Astrocyte of the spinal cord (primary cell): ENCODE measurements at regions not wholly inside any gene's neighbourhood (a gene's known extent, or its start where the extent isn't known, plus 50 kb on each side); places are given as distances from the start of the nearest gene placed in this dataset.
A peak's percentile ranks its signal among the peaks of the same experiment; 100 is the strongest.

Experiments
- DNase-seq: peaks from one replicate; pipeline ENCODE4 v3.0.0; 2011; ENCODE audit warnings: low read depth, low spot score
- H3K4me3 ChIP-seq: 2 replicates; pipeline ENCODE4 v1.5.1; 2011; ENCODE audit warnings: low read depth, mild to moderate bottlenecking, low read length, moderate library complexity
- in situ Hi-C: cut with HindIII; loops from 2 replicates; pipeline ENCODE4 v1.10.0; 2017; ENCODE audit warnings: low sequenced_read_pairs
- TF ChIP-seq, protein P1 (sequence below): IDR thresholded peaks from 2 replicates; pipeline ENCODE4 v1.5.1; 2012; ENCODE audit warnings: low read depth, mild to moderate bottlenecking, low read length, inconsistent platforms

- no peak overlapping the region for H3K4me3 ChIP-seq
- TF ChIP-seq, protein P1, sequence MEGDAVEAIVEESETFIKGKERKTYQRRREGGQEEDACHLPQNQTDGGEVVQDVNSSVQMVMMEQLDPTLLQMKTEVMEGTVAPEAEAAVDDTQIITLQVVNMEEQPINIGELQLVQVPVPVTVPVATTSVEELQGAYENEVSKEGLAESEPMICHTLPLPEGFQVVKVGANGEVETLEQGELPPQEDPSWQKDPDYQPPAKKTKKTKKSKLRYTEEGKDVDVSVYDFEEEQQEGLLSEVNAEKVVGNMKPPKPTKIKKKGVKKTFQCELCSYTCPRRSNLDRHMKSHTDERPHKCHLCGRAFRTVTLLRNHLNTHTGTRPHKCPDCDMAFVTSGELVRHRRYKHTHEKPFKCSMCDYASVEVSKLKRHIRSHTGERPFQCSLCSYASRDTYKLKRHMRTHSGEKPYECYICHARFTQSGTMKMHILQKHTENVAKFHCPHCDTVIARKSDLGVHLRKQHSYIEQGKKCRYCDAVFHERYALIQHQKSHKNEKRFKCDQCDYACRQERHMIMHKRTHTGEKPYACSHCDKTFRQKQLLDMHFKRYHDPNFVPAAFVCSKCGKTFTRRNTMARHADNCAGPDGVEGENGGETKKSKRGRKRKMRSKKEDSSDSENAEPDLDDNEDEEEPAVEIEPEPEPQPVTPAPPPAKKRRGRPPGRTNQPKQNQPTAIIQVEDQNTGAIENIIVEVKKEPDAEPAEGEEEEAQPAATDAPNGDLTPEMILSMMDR, result no peak
- no peak for DNase-seq
- in situ Hi-C loops, result no loop called here
Observed at GRCh38 chr2:40507432-40507831, 55.5 kb upstream of the SLC8A1 start.

DNA sequence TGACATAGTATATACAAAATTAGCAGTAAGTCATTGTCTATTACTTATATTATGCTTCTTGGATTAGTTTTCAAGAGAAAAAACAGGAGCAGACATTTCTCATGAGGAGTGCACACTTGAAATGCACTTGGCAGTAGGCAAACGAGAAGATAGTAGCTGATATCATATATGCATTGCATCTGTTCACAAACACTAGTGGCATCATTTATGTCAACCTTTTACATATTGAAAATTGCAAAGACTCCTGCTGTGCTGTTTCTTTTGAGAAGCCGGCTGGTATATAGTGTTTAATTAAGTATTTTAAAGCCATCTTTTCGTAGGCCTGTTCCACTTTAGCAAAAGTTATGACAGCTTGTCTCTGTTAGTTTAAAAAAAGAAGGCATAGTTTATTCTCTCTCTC, 58.4 kb upstream of the SLC8A1 start:
- in situ Hi-C loops, result no loop called here
- DNase-seq, result no peak
- no peak overlapping the region for H3K4me3 ChIP-seq
- TF ChIP-seq, protein P1, result no peak

GRCh38 chr2:40511661-40512213, 59.8 kb upstream of the SLC8A1 start:
- TF ChIP-seq, protein P1, result no peak
- peak; percentile 75 for DNase-seq
- in situ Hi-C loops, result no loop called here
- peak overlapping the region; percentile 4 for H3K4me3 ChIP-seq

- in situ Hi-C loops, result no loop called here
- TF ChIP-seq, protein P1, result no peak
- H3K4me3 ChIP-seq, result no peak overlapping the region
- no peak for DNase-seq
Observed at GRCh38 chr2:40512256-40512655, 60.4 kb upstream of the SLC8A1 start.

- TF ChIP-seq, protein P1, result no peak
- in situ Hi-C loops, result no loop called here
- H3K4me3 ChIP-seq, result no peak overlapping the region
- no peak for DNase-seq
Observed at GRCh38 chr2:40513201-40513600, 61.3 kb upstream of the SLC8A1 start.

- no peak overlapping the region for H3K4me3 ChIP-seq
- TF ChIP-seq, protein P1, result no peak
- in situ Hi-C loops, result no loop called here
- DNase-seq, result no peak
Observed at GRCh38 chr2:40516604-40517003, 64.7 kb upstream of the SLC8A1 start.

GRCh38 chr2:40528564-40528963, 76.7 kb upstream of the SLC8A1 start:
- no peak for DNase-seq
- H3K4me3 ChIP-seq, result no peak overlapping the region
- TF ChIP-seq, protein P1, result no peak
- in situ Hi-C loops, result no loop called here
